Ishikawa (cell line): ENCODE measurements at regions not wholly inside any gene's neighbourhood (a gene's known extent, or its start where the extent isn't known, plus 50 kb on each side); places are given as distances from the start of the nearest gene placed in this dataset.

ENCODE experiments used
- CEBPB ChIP-seq: IDR thresholded peaks from 2 replicates; pipeline ENCODE4 v1.6.1; 2012
- CREB1 ChIP-seq: IDR thresholded peaks from 2 replicates; pipeline ENCODE4 v1.6.1; 2012; ENCODE audit warnings: low read depth
- EGR1 ChIP-seq: IDR thresholded peaks from 2 replicates; pipeline ENCODE4 v1.6.1; 2012
- EP300 ChIP-seq: IDR thresholded peaks from 2 replicates; pipeline ENCODE4 v1.6.1; 2012; ENCODE audit warnings: borderline replicate concordance
- FOXM1 ChIP-seq: IDR thresholded peaks from 2 replicates; pipeline ENCODE4 v1.6.1; 2012; ENCODE audit warnings: low read depth, borderline replicate concordance
- NFIC ChIP-seq: IDR thresholded peaks from 2 replicates; pipeline ENCODE4 v1.6.1; 2012
- RAD21 ChIP-seq: IDR thresholded peaks from 2 replicates; pipeline ENCODE4 v1.6.1; 2012; ENCODE audit warnings: low read depth
- TAF1 ChIP-seq: IDR thresholded peaks from 2 replicates; pipeline ENCODE4 v1.6.1; 2012; ENCODE audit warnings: low read depth, mild to moderate bottlenecking
- TCF12 ChIP-seq: IDR thresholded peaks from 2 replicates; pipeline ENCODE4 v1.6.1; 2012; ENCODE audit warnings: low read depth
- TEAD4 ChIP-seq: IDR thresholded peaks from 2 replicates; pipeline ENCODE4 v1.6.1; 2012
- USF1 ChIP-seq: IDR thresholded peaks from 2 replicates; pipeline ENCODE4 v1.6.1; 2012
- YY1 ChIP-seq: IDR thresholded peaks from 2 replicates; pipeline ENCODE4 v1.6.1; 2012; ENCODE audit warnings: low read depth
- ZBTB7A ChIP-seq: IDR thresholded peaks from 2 replicates; pipeline ENCODE4 v1.6.1; 2012; ENCODE audit warnings: low read depth
- TF ChIP-seq, protein P1 (sequence below): IDR thresholded peaks from 2 replicates; pipeline ENCODE4 v1.6.1; 2012; ENCODE audit warnings: low read depth, mild to moderate bottlenecking
- TF ChIP-seq, protein P2 (sequence below): IDR thresholded peaks from 2 replicates; pipeline ENCODE4 v1.6.1; 2012

DNA sequence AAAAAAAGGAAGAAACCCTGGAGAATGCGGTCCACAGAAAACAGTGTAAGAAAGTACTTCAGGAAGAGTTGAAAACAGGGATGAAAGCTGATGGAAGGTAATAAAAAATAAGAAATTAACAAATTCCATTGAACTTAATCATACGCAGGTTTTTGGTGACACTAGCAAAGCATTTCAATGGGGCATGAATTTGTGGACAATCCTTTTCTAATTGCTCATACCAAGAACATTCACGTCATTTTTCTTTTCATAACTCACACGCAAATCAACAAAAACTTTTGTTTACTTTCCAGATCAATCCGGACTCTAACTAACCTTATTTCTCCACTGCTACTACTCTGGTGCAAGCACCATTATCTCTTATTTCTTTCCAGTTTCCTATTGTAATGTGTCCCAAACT, 1195.0 kb downstream of the SLITRK5 start:
- no peak for TF ChIP-seq RAD21
- TF ChIP-seq CEBPB, result no peak
- TF ChIP-seq FOXM1, result no peak
- TF ChIP-seq TAF1, result no peak
- TF ChIP-seq YY1, result no peak
- no peak for TF ChIP-seq TEAD4
- TF ChIP-seq ZBTB7A, result no peak
- no peak for TF ChIP-seq NFIC
- no peak for TF ChIP-seq TCF12
- TF ChIP-seq USF1, result no peak
- TF ChIP-seq EP300, result no peak
- no peak for TF ChIP-seq CREB1
- TF ChIP-seq, protein P1, sequence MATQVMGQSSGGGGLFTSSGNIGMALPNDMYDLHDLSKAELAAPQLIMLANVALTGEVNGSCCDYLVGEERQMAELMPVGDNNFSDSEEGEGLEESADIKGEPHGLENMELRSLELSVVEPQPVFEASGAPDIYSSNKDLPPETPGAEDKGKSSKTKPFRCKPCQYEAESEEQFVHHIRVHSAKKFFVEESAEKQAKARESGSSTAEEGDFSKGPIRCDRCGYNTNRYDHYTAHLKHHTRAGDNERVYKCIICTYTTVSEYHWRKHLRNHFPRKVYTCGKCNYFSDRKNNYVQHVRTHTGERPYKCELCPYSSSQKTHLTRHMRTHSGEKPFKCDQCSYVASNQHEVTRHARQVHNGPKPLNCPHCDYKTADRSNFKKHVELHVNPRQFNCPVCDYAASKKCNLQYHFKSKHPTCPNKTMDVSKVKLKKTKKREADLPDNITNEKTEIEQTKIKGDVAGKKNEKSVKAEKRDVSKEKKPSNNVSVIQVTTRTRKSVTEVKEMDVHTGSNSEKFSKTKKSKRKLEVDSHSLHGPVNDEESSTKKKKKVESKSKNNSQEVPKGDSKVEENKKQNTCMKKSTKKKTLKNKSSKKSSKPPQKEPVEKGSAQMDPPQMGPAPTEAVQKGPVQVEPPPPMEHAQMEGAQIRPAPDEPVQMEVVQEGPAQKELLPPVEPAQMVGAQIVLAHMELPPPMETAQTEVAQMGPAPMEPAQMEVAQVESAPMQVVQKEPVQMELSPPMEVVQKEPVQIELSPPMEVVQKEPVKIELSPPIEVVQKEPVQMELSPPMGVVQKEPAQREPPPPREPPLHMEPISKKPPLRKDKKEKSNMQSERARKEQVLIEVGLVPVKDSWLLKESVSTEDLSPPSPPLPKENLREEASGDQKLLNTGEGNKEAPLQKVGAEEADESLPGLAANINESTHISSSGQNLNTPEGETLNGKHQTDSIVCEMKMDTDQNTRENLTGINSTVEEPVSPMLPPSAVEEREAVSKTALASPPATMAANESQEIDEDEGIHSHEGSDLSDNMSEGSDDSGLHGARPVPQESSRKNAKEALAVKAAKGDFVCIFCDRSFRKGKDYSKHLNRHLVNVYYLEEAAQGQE, result no peak
- TF ChIP-seq EGR1, result no peak
- TF ChIP-seq, protein P2, sequence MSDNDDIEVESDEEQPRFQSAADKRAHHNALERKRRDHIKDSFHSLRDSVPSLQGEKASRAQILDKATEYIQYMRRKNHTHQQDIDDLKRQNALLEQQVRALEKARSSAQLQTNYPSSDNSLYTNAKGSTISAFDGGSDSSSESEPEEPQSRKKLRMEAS, result no peak

DNA sequence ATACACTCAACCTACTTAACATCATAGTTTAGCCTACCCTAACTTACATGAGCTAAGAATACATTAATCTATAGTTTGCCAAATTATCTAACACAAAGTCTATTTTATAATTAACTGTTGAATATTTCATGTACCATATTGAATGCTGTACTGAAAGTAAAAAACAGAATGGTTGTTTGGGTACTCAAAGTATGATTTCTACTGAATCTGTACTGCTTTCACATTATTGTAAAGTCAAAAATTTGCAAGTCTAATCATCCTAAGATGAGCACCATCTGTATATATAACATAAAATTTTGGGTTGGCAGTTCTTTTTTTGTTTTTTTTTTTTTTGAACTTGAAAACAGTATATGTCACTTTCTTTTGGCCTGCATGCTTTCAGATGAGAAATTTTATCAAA, 1212.6 kb downstream of the SLITRK5 start:
- TF ChIP-seq YY1 (no peak), ZBTB7A (no peak), FOXM1 (no peak), TAF1 (no peak), NFIC (no peak), CEBPB (no peak), RAD21 (no peak), TEAD4 (no peak), CREB1 (no peak), EGR1 (no peak), TCF12 (no peak), EP300 (no peak), USF1 (no peak)
- TF ChIP-seq, protein P1, result no peak
- TF ChIP-seq, protein P2, result no peak

GRCh38 chr13:88887045-88887662, 1216.0 kb downstream of the SLITRK5 start:
- TF ChIP-seq, protein P2, result no peak
- TF ChIP-seq RAD21, result no peak
- no peak for TF ChIP-seq EGR1
- TF ChIP-seq TCF12, result no peak
- TF ChIP-seq CREB1, result no peak
- TF ChIP-seq EP300, result no peak
- no peak for TF ChIP-seq YY1
- no peak for TF ChIP-seq TEAD4
- TF ChIP-seq CEBPB, result no peak
- TF ChIP-seq FOXM1, result no peak
- TF ChIP-seq ZBTB7A, result no peak
- TF ChIP-seq USF1, result no peak
- TF ChIP-seq, protein P1, result no peak
- no peak for TF ChIP-seq NFIC
- no peak for TF ChIP-seq TAF1
